Renal cortical epithelial cell (primary cell): ENCODE measurements at regions not wholly inside any gene's neighbourhood (a gene's known extent, or its start where the extent isn't known, plus 50 kb on each side); places are given as distances from the start of the nearest gene placed in this dataset.

Experiments
- DNase-seq: peaks from one replicate; pipeline ENCODE4 v3.0.0-alpha.2; 2011; ENCODE audit warnings: low read depth

- DNase-seq = no peak
These were observed 526.0 kb downstream of the MID1IP1 start for GRCh38 chrX:39327255-39327654.

GRCh38 chrX:39327705-39328104 is 526.4 kb downstream of the MID1IP1 start:
- DNase-seq = no peak

DNA sequence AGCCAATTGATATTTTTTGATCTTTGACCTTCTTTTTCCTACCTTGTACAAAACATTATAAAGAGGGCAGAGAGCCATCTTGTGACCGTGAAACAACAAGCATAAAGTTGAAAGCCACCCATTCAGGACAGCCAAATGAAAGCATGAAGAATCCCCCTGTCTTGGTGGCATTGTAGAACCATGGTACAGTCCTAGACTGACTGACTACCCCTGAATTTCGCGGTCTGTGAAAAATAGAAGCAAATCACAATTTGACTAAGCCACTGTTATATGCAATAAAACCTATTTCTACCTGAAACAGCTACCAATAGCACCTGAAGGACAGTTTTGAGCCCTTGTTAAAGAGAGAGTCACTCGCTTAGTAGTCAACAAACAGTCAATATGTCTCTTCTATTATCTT is 527.4 kb downstream of the MID1IP1 start:
- no peak for DNase-seq

DNA sequence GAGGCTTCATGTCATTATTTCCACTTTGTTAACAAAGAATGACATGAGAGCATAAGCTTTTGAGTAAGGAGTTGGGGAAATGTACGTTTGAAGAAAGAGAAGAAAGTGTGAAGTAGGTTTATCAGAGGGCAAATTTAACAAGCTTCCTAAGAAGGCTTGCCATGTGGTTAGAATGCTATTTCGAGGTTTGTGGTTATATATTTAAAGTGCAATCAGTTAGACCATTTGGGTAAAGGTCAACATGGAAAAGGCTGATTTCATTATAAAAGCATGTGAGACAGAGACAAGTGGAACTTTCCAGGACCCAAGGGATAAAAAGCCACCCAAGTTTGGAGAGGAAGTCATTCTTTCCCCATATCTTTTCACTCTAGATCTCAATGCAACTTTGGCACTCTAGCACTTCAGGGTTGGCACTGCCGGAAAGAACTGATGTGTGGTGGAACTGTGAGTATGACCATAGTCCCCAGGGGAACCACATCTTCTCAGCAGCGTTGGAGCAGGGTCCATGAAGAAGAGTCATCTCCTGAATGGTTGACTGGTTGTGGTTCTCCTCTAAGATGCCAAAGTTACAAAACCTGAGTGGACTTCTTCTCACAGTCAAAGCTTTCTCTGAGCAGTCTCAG is 529.9 kb downstream of the MID1IP1 start:
- peak; percentile 40 for DNase-seq

DNA sequence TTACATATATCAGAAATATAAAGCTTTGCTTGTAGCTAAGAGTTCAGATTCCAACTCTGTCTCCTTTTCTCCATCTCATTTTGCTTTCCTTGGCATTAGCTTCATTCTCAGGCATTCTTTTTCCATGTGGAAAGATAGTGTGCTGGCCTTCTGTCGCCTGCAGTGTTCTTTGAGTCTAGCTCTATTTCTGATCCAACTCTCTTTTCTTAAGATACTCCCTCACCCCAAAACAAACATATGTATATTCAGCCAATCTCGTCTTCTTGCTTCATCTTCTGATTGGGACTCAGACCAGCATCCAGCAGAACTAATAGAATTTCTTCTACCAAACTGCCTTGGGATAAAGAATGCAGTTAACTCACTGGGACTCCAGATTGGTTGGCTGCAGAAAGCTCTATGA is 532.2 kb downstream of the MID1IP1 start:
- DNase-seq = no peak

DNA sequence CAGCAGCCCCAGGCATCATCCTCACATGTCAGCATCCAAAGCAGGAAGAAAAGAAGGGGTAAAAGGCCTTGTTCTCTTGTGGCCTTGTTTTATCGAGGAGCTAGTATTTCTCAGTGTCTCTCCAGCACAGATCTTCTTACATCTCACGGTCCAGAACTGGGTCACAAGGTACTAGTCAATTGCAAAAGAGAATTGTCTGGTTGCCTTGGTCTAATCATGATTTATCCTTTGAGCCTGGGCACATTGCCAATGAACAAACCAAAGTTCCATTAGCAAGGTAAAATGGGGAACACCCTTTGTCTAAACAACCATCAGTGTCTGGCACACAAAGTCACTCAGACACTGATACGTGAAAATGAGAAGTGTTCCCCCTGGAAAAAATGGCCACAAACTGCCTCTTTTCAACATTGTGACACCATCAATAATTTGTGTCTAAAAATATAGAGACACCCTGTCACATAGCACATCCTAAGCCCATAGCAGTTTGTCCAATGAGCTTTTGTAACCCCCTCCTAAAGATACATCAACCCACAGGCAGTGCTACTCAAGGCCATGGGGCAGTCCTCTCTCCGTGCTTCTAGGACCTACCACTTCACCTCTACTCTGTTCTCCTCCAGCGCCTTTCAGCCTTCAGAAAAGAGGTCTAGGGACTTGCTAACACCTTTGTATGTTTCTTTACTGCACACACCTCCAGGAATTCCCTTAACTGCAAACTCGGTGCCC is 534.4 kb downstream of the MID1IP1 start:
- DNase-seq = peak; percentile 7

DNA sequence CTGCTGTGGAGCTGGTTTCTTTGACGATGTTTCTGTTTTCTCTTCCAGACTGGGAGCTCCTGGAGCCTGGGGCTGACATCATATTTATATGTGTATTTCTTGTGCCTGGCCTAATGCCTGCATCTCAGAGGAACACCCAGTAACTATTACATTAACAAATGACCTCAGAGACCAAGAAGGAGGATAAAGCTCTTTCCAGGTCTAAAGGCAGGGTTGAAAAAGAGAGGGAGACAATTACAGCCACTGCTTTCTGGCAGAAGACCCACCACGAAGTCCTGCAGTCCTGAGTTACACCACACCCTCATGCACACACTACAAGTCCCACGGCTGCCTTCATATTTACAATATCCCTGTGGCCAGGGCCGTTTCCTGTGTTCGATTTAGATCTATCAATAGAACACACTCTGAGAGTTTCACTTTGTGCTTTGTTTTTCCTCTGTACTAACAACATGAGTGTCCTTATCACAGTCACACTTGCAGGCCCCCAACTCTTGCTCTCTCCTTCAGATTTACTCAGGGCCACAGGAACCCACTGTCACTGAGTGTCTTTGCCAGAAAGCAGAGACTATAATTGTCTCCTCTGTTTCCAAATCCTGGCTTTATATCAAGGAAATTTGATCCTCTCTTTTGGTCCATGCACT is 535.5 kb downstream of the MID1IP1 start:
- no peak for DNase-seq

DNA sequence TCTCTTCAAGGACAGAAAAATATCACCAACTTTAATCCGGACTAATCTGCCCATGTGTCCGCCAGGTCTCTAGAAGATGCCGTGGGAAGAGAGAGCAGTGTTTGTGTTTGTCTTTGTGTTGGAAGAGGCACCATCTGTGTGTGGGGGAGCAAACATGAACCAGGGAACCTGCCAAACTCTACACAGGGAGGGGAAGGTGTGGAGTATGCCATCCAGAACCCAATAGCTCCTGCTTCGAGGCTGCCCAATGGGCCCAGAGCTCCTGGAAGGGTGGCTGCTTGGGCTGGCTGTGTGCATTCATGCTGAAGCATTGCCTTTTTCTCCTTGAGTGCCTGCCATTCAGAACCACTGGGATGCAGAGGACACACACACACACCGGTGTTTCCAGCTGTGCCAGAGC is 536.2 kb downstream of the MID1IP1 start:
- DNase-seq = no peak

DNA sequence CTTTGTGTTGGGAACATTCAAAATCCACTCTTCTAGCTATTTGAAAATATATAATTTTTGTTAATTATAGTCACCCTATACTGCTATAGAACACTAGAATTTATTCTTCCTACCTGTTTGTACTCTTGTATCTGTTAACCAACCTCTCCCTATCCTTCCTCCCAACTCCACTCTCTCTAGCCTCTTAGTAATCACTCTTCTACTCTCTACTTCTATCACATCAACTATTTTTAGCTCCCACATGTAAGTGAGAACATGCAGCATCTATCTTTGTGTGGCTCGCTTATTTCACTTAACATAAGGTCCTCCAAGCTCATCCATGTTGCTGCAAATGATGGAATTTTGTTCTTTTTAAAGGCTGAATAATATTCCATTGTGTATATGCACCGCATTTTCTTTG is 537.3 kb downstream of the MID1IP1 start:
- no peak for DNase-seq

- DNase-seq = no peak
These were observed 555.0 kb downstream of the MID1IP1 start for GRCh38 chrX:39356119-39356807.

DNA sequence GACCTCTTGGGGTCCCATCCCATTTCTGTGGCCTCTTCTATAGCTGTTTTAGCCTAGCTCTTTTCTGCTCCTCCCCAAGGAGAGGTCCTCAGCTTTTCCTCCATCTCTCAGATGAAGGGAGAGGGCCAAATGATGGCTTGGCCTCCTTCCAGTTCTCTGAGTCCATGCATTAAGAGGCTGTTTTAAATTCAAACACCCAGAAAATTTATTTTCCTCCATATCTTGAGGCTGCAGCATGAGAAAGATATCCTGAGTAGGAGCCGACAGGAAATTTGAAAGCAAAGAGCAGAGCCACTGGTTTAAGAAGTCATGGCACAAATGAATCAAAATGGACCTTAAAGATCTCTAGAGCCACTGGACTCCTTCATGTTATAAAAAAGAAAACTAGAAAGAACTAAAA is 558.8 kb downstream of the MID1IP1 start:
- no peak for DNase-seq

DNA sequence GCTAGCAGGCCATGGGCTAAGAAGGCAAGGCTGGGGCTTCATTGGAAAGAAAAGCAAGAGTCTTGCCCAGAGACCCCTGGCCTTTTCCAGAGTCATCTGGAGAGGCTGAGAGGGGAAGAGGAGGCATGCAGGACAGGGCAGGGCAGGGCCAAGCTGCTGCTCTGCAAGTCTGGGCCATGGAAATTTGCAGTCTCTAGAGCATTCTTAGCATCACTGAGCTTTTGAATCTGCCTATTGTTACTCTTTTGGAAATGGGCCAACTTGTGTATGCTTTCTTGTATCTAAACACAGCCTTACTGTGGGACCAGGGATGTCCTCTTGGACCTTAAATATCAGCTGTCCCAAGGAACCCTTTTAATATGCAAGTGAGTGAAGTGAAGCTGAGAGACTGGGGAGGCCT is 560.5 kb downstream of the MID1IP1 start:
- no peak for DNase-seq

DNA sequence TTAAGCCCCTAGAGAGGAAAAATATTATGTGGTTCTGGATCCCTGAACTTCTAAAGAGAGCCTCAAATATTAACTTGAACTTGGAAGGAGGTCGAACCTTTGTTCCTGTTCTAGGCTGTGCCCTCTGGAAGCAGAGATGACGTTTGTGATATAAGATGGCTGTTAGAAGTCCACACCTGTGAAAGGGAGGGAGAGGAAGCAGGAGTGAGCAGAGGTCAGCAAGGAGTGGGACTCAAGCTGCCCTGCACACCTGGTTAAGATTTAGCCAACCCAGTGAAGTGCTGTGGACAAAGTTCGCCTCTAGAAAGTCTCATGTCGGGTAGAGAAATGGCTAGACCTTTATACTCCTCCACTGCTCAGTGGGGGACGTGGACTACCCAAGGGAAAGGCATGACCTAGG is 566.2 kb downstream of the MID1IP1 start:
- DNase-seq = no peak

DNA sequence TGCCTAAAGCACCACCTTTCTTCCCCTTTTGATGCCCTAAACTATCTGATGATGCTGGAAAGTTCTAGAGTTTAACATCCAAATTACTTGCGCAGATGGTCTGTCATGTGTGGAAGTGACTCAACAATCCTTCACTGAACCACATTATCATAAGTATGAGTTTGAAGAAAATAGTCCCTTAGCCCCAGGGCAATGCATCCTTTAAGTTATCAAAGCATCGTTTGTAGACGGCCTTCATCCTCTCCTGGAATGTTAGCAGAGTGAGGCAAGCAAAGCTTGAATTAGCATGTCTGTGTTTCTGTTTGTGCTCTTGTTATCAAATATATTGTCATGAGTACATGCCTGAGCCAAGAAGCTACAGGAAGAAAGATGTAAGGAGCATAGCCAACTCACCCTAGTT is 570.9 kb downstream of the MID1IP1 start:
- DNase-seq = peak; percentile 1

- DNase-seq = no peak
These were observed 575.9 kb downstream of the MID1IP1 start for GRCh38 chrX:39377157-39377556.

DNA sequence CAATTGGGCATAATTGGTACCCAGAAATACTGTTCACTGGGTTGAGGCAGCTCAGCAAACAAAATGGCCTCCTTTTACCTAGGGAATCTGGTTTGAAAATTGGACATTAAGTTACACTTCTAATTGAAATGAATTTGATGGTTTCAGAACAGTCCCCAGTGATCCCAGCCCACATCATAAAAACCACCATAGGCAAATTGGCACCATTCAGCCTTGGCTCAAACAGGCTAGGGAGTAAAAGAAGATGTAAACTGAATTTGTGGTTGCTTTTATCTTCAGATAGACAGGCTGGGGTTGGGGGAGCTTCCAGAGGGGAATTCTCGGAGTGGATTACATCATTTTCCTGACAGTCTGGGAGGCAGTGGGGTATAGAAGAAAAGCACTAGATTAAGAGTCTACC is 576.5 kb downstream of the MID1IP1 start:
- DNase-seq = no peak

DNA sequence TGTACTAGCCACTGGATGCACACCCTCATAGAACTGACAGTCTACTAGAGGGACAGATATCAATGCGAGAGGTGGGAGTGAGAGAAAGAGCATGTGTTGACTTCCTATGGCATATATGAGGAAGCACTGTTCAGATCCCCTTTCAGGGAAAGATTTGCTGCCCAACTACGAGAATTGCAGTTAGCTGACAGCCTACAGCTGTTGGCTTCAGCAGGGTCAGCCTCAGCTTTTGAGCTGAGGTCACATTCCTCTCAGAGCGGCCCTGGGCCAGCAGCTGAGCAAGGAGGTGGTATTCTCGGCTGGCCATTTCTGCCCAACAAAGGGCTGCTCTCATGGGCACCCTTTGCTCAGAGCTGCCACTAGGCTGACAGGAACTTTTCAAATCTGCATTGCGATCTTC is 580.2 kb downstream of the MID1IP1 start:
- no peak for DNase-seq

DNA sequence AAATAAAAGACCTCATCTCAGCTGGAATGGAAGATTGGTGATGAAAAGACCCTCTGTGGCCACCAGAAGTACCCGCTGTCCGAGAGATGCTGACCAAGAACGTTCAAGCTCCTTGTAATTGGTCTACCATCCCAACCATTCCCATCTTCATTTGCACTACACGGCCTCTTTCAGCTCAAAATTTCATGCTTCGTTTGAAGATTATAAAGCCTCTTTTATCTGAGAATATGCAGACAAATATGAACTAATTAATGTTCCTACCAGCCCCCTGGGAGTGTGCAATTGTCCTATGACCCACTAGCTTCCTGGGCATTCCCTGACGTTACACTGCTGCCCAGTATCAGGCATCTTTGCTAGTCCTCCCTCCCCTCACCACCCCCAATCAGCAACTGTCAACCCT is 583.7 kb downstream of the MID1IP1 start:
- DNase-seq = no peak

DNA sequence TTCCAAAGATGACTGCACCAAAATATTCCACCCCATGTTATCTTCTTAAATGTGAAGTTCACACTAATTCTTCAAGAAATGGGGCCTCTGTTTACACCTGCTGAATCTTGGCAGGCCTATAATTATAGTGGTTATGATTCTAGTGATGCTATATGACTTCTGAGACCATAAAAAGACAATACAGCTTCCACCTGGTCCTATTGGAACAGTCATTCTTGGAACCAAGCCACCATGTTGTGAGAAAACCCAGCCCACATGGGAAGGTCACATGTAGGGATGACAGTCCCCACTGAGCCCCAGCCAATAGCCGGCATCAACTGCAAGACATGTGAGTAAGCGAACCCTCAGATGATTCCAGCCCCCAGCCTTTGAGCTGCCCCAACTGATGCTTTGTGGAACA is 587.5 kb downstream of the MID1IP1 start:
- no peak for DNase-seq

DNA sequence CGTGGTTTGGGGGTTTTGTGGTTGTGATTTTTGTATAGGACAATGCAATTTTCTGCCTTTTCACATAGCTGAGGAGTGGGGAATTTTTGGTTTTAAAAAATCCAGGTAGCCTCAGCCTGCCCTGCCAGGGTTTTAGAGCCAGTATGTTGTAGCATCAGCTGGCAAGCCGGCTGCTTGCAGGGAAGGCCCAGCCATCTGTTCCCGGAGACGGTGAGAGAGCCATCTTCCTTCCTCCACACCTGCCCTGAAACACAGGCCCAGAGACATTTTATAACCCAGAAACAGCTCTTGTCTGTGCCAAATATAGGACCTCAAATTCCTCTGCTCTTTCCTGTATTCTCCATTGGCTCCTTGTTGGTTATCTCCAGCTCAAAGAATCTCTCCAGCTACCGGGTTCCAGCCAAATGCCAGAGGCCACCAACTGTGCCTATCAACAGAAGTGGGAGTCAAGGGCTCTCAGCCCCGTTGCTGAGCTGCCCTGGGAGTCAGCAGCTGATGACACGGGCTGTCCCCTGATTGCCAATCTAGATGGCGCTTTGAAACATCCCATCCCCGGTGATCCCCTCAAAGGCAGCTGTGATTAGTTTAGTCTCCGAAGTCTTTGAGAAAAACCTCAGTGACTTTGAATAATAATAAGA is 595.2 kb downstream of the MID1IP1 start:
- DNase-seq = no peak

DNA sequence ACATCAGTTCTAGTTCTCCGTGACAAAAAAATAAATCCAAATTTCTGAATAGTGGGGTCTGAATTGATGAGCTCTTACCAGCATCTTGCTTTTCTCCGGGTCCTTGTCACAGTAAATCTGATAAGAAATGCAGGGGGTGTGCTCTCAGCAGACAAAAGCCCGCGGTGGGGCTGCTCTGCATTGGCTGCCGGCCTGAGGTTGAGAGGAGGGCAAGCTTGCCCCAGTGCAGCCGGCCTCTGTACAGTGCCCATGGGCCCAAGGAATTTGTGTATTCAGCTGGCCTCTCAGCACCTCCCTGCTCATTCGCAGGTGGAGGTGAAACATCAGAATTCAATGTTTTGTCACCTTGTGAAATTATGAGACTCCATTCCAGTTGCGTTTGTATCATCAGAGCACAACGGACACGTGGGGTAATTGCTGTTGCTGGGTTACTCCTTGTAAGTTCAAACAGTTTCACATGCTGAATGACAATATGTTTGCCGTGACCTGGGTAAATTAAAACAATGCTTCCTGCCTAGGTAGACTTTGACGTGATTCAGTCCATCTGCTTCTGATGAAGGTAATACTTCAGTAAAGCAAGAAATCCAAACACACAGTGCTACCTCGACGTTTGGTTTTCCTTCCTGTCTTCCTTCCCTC is 596.4 kb downstream of the MID1IP1 start:
- DNase-seq = no peak
